GM12892 (cell line): ENCODE measurements at regions not wholly inside any gene's neighbourhood (a gene's known extent, or its start where the extent isn't known, plus 50 kb on each side); places are given as distances from the start of the nearest gene placed in this dataset.

ENCODE experiments used
- POLR2A ChIP-seq: IDR thresholded peaks from 2 replicates; pipeline ENCODE4 v1.6.1; 2011; ENCODE audit warnings: low read depth, low read length, control low read depth
- POLR2AphosphoS5 ChIP-seq: IDR thresholded peaks from 2 replicates; pipeline ENCODE4 v1.6.1; 2011; ENCODE audit warnings: low read depth, low read length, control low read depth

- TF ChIP-seq POLR2A (no peak), POLR2AphosphoS5 (no peak)
These were observed 556.6 kb upstream of the DIPK2B start for GRCh38 chrX:45757272-45757671.
